BLaER1 (cell line): ENCODE measurements at regions not wholly inside any gene's neighbourhood (a gene's known extent, or its start where the extent isn't known, plus 50 kb on each side); places are given as distances from the start of the nearest gene placed in this dataset.
A peak's percentile ranks its signal among the peaks of the same experiment; 100 is the strongest.
"Not testable (repeated sequence)": the region's sequence is repeated elsewhere in the genome, so short reads cannot be mapped to it uniquely, and the experiment has no call there.

Experiments
- H3K27ac ChIP-seq: shearing (Covaris generic); formaldehyde crosslinking; 2 replicates; pipeline ENCODE4 v1.8.1; 2022
- H3K27me3 ChIP-seq: shearing (Covaris generic); formaldehyde crosslinking; 2 replicates; pipeline ENCODE4 v1.8.1; 2022
- H3K36me3 ChIP-seq: shearing (Covaris generic); formaldehyde crosslinking; 2 replicates; pipeline ENCODE4 v1.8.1; 2022
- H3K4me1 ChIP-seq: shearing (Covaris generic); formaldehyde crosslinking; 2 replicates; pipeline ENCODE4 v1.8.1; 2022
- H3K4me2 ChIP-seq: shearing (Covaris generic); formaldehyde crosslinking; 2 replicates; pipeline ENCODE4 v1.8.1; 2022
- H3K4me3 ChIP-seq: shearing (Covaris generic); formaldehyde crosslinking; 2 replicates; pipeline ENCODE4 v1.8.1; 2022
- H3K9ac ChIP-seq: shearing (Covaris generic); formaldehyde crosslinking; 2 replicates; pipeline ENCODE4 v1.8.1; 2022
- H3K9me3 ChIP-seq: shearing (Covaris generic); formaldehyde crosslinking; 2 replicates; pipeline ENCODE4 v1.8.1; 2022
- H4K20me1 ChIP-seq: shearing (Covaris generic); formaldehyde crosslinking; 2 replicates; pipeline ENCODE4 v1.8.1; 2022
- Cebpa-rat ChIP-seq: shearing (Covaris generic); IDR thresholded peaks from 2 replicates; pipeline ENCODE4 v1.8.1; 2022

- H3K4me1 ChIP-seq, result peaks cover 57% of the 10 kb centered on the region
- no peaks in the 10 kb centered on the region for H3K9me3 ChIP-seq
- H3K27ac ChIP-seq, result peak overlapping the region; percentile 76
- peak overlapping the region; percentile 84 for H3K4me2 ChIP-seq
- no peaks in the 10 kb centered on the region for H3K27me3 ChIP-seq
- H3K4me3 ChIP-seq, result no peak overlapping the region
- H4K20me1 ChIP-seq, result no peaks in the 10 kb centered on the region
- H3K9ac ChIP-seq, result no peak overlapping the region
- no peaks in the 10 kb centered on the region for H3K36me3 ChIP-seq
- TF ChIP-seq Cebpa-rat, result no peak
Observed at GRCh38 chr2:65607662-65608305, 175.4 kb upstream of the SPRED2 start.

- no peaks in the 10 kb centered on the region for H3K27me3 ChIP-seq
- H3K4me3 ChIP-seq, result 0 out of 2 replicates have a peak overlapping the region, but pooled peaks have one; percentile 11
- TF ChIP-seq Cebpa-rat, result no peak
- H3K4me1 ChIP-seq, result peaks cover 57% of the 10 kb centered on the region
- H3K4me2 ChIP-seq, result peak overlapping the region; percentile 84
- H3K27ac ChIP-seq, result peak overlapping the region; percentile 76
- no peaks in the 10 kb centered on the region for H4K20me1 ChIP-seq
- H3K9me3 ChIP-seq, result no peaks in the 10 kb centered on the region
- H3K9ac ChIP-seq, result peak overlapping the region; percentile 18; the same call in 1 of the 2 replicates
- H3K36me3 ChIP-seq, result no peaks in the 10 kb centered on the region
Observed at GRCh38 chr2:65605743-65606058, 173.3 kb upstream of the SPRED2 start.

GRCh38 chr2:65605058-65605742 lies 172.8 kb upstream of the SPRED2 start:
- H3K4me3 ChIP-seq, result 0 out of 2 replicates have a peak overlapping the region, but pooled peaks have one; percentile 11
- H3K9ac ChIP-seq, result peak overlapping the region; percentile 18; the same call in 1 of the 2 replicates
- no peak for TF ChIP-seq Cebpa-rat
- H3K27me3 ChIP-seq, result no peaks in the 10 kb centered on the region
- H4K20me1 ChIP-seq, result no peaks in the 10 kb centered on the region
- H3K9me3 ChIP-seq, result no peaks in the 10 kb centered on the region
- H3K27ac ChIP-seq, result peak overlapping the region; percentile 76
- H3K4me1 ChIP-seq, result peaks cover 57% of the 10 kb centered on the region
- H3K36me3 ChIP-seq, result no peaks in the 10 kb centered on the region
- H3K4me2 ChIP-seq, result peak overlapping the region; percentile 84

GRCh38 chr2:65604246-65604645 lies 171.8 kb upstream of the SPRED2 start:
- H3K4me1 ChIP-seq, result peaks cover 55% of the 10 kb centered on the region
- no peak overlapping the region for H3K9ac ChIP-seq
- H3K27ac ChIP-seq, result peak overlapping the region; percentile 76; the same call in 1 of the 2 replicates
- H3K4me2 ChIP-seq, result peak overlapping the region; percentile 84
- H3K36me3 ChIP-seq, result no peaks in the 10 kb centered on the region
- H4K20me1 ChIP-seq, result no peaks in the 10 kb centered on the region
- H3K4me3 ChIP-seq, result no peak overlapping the region
- no peak for TF ChIP-seq Cebpa-rat
- H3K27me3 ChIP-seq, result no peaks in the 10 kb centered on the region
- H3K9me3 ChIP-seq, result no peaks in the 10 kb centered on the region

- Histone ChIP-seq H4K20me1 (no peaks in the 10 kb centered on the region), H3K27ac (no peak overlapping the region), H3K36me3 (no peaks in the 10 kb centered on the region), H3K9me3 (no peaks in the 10 kb centered on the region), H3K27me3 (no peaks in the 10 kb centered on the region), H3K9ac (no peak overlapping the region), H3K4me3 (no peak overlapping the region), H3K4me1 (peaks cover 40% of the 10 kb centered on the region), H3K4me2 (no peak overlapping the region)
- TF ChIP-seq Cebpa-rat, result no peak
Observed at GRCh38 chr2:65602603-65603235, 170.3 kb upstream of the SPRED2 start.

- not testable (repeated sequence) for H3K27me3 ChIP-seq, H3K36me3 ChIP-seq, H3K9me3 ChIP-seq, H3K27ac ChIP-seq, H3K4me2 ChIP-seq, H3K4me3 ChIP-seq, H3K9ac ChIP-seq, H4K20me1 ChIP-seq
- peaks cover 21% of the 10 kb centered on the region for H3K4me1 ChIP-seq
Observed at GRCh38 chr2:65600871-65601270, 168.5 kb upstream of the SPRED2 start.

GRCh38 chr2:65600351-65600750 lies 168.0 kb upstream of the SPRED2 start:
- not testable (repeated sequence) for H3K4me2 ChIP-seq, H3K36me3 ChIP-seq, H3K4me3 ChIP-seq, H3K27me3 ChIP-seq, H3K9ac ChIP-seq, H4K20me1 ChIP-seq, H3K27ac ChIP-seq, H3K9me3 ChIP-seq
- peaks cover 16% of the 10 kb centered on the region for H3K4me1 ChIP-seq

GRCh38 chr2:65599693-65600092 lies 167.3 kb upstream of the SPRED2 start:
- Histone ChIP-seq H3K36me3 (no peaks in the 10 kb centered on the region), H4K20me1 (no peaks in the 10 kb centered on the region), H3K4me1 (peaks cover 9% of the 10 kb centered on the region), H3K9ac (no peak overlapping the region), H3K27ac (no peak overlapping the region), H3K4me3 (no peak overlapping the region), H3K27me3 (no peaks in the 10 kb centered on the region), H3K4me2 (no peak overlapping the region), H3K9me3 (no peaks in the 10 kb centered on the region)
- no peak for TF ChIP-seq Cebpa-rat

- Histone ChIP-seq H3K4me2 (no peak overlapping the region), H3K27ac (no peak overlapping the region), H3K4me3 (no peak overlapping the region), H3K9me3 (no peaks in the 10 kb centered on the region), H3K36me3 (no peaks in the 10 kb centered on the region), H3K9ac (no peak overlapping the region), H4K20me1 (no peaks in the 10 kb centered on the region), H3K27me3 (no peaks in the 10 kb centered on the region), H3K4me1 (peaks cover 2% of the 10 kb centered on the region)
- TF ChIP-seq Cebpa-rat, result no peak
Observed at GRCh38 chr2:65598996-65599395, 166.6 kb upstream of the SPRED2 start.

- Histone ChIP-seq H3K27me3 (no peaks in the 10 kb centered on the region), H3K4me1 (no peaks in the 10 kb centered on the region), H4K20me1 (no peaks in the 10 kb centered on the region), H3K4me3 (no peak overlapping the region), H3K4me2 (no peak overlapping the region), H3K27ac (no peak overlapping the region), H3K9me3 (no peaks in the 10 kb centered on the region), H3K36me3 (no peaks in the 10 kb centered on the region), H3K9ac (no peak overlapping the region)
- no peak for TF ChIP-seq Cebpa-rat
Observed at GRCh38 chr2:65598264-65598663, 165.9 kb upstream of the SPRED2 start.
